ENCODE measurements at regions not wholly inside any gene's neighbourhood (a gene's known extent, or its start where the extent isn't known, plus 50 kb on each side); places are given as distances from the start of the nearest gene placed in this dataset.

DNA sequence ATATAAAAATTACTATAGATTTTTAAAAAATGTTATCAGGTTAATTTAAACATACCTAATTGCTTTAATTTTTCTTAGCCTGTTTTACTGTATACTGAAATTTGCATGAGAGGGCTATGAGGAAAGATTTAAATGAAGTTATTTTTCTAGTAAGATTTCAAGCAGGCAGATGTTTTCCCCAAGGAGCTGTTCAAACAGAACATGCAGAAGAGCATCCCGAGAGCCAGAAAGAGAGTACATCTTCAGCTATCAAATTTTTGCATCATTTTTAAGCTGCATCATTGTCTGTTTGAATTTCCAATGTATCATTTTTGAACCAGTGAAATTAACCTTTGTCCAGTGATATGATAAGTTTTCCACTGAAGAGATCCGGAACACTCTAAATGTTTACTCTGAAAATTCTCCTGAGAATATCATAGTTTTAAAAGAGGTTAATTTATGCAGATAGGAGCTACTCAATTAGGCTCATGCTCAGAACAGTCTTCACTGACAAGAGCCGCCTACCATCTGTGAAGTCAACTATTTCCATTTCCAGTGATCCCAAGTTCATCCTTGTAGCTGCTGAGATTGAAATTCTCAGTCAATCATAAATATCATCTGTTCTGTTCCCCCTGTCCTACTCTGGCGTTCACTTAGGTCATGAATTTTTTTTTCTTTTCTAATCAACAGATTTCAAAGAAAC lies 467.7 kb upstream of the NBEA start:
- no peak for TF ChIP-seq GATA2 (IDR thresholded peaks at IDR 0.05; ENCODE audit: low read depth, low read length)
- TF ChIP-seq GATA3 (IDR thresholded peaks at IDR 0.05; ENCODE audit: low read depth, low read length): no peak

Measured in SH-SY5Y (cell line).